OCI-LY7 (cell line): ENCODE measurements at regions not wholly inside any gene's neighbourhood (a gene's known extent, or its start where the extent isn't known, plus 50 kb on each side); places are given as distances from the start of the nearest gene placed in this dataset.

Experiments
- CTCF ChIP-seq: fragments of 200-600 bp; sonication (generic); conservative IDR thresholded peaks from 2 replicates; pipeline ENCODE4 v1.5.1; 2014; ENCODE audit warnings: mild to moderate bottlenecking, antibody characterized with exemption, low read length, moderate library complexity, mixed read lengths
- EZH2phosphoT487 ChIP-seq: fragments of 200-600 bp; sonication (generic); IDR thresholded peaks from 2 replicates; pipeline ENCODE4 v1.6.1; 2018; ENCODE audit warnings: low read depth, borderline replicate concordance, mild to moderate bottlenecking, mixed run types, antibody characterized with exemption, low read length, moderate library complexity, mixed read lengths

- TF ChIP-seq CTCF, result no peak
- TF ChIP-seq EZH2phosphoT487, result no peak
Measured at GRCh38 chr4:26238426-26238777, 82.4 kb upstream of the RBPJ start.
